GM21381 (cell line): ENCODE measurements at regions not wholly inside any gene's neighbourhood (a gene's known extent, or its start where the extent isn't known, plus 50 kb on each side); places are given as distances from the start of the nearest gene placed in this dataset.
"Not testable (repeated sequence)": the region's sequence is repeated elsewhere in the genome, so short reads cannot be mapped to it uniquely, and the experiment has no call there.

Experiments
- ATAC-seq: cut with Tn5 transposase; IDR thresholded peaks from one replicate; pipeline ENCODE4 v1.9.1; 2021; ENCODE audit warnings: mild to moderate bottlenecking, moderate library complexity; ENCODE audit not compliant: unreplicated experiment

GRCh38 chr2:14448340-14448739, 184.2 kb upstream of the LRATD1 start:
- ATAC-seq, result no peak

- no peak for ATAC-seq
These were observed 181.2 kb upstream of the LRATD1 start for GRCh38 chr2:14451312-14451711.

- ATAC-seq, result no peak
These were observed 178.3 kb upstream of the LRATD1 start for GRCh38 chr2:14454202-14454601.

- no peak for ATAC-seq
These were observed 172.7 kb upstream of the LRATD1 start for GRCh38 chr2:14459786-14460325.

DNA sequence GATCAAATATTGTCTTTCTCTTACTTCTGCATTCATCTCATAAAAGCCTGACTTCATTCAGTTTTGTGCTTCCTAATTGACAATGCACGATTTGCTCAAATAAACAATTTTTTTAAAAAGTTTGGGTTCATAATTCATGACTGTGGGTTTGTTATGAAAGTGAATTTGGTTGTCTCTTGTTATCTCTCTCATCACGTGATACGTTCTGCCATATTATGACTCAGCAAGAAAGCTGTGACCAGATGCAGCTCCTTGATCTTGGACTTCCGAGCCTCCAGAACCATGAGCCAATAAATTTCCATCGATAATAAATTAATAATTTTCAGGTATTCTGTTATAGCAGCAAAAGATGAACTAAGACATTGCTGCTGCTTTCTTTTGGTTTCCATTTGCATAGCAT, 156.5 kb upstream of the LRATD1 start:
- no peak for ATAC-seq

GRCh38 chr2:14479486-14479885, 153.0 kb upstream of the LRATD1 start:
- ATAC-seq, result no peak

DNA sequence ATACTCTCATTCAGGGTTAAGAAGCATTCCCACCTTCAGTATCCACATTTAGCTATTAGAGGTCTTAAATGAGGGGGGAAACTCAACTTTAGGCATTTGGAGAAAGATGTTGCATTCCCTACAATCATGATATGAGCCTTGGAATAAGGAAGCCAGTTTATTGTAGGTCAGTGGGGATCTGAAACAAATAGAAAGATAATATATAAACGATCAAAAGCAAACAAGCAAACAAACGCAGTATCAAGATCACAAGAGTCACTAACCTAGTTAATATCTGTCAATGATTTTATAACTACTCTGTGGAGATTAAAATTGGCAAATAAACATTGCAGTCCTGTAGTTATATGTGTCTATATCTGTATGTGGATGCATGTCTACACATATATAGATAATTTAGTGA, 152.4 kb upstream of the LRATD1 start:
- ATAC-seq, result no peak

DNA sequence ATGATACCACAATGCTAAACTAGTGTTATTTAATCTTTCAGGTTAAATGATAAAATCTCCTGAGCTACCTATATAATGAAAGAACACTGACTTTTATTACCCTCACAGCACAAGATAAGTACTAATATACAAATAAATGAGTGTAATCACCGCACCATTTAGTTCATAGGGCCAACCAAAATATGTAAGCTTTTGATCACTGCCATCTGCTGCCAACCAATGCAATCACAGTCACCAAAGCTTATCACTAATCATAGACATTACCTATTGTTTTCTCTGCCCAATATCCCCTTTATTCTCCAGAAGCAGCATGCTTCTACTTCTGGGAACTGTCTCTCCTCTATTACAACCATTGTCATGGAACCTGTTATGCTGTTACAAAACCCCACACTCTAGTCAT, 151.6 kb upstream of the LRATD1 start:
- ATAC-seq, result no peak

DNA sequence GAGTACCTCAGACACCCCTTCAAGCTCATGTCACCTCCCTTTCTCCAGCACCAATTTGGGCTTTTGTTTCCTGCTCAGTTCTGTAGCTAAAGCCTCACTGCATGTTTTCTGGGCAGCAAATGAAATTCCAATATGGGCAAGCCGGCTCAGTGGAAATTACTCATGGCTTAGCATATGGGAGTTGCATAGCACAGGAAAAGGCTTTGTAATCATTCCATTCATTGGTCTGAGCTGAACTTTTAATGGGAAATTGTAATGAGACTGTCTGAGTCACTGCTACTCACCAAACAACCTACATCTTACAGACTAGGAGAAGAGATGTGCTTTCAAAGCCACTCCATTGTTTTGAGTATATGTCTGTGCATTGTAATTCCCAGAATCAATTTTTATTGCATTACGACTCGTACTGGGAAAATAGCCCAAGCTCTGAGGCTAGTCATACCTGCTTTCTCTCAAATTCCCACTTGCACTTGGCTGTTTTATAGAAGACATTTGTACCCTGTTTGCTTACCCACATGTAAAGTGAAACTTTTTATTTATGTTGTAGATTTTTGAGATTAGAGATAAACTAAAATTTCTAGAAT, 139.5 kb upstream of the LRATD1 start:
- no peak for ATAC-seq

GRCh38 chr2:14494759-14495158, 137.8 kb upstream of the LRATD1 start:
- no peak for ATAC-seq

DNA sequence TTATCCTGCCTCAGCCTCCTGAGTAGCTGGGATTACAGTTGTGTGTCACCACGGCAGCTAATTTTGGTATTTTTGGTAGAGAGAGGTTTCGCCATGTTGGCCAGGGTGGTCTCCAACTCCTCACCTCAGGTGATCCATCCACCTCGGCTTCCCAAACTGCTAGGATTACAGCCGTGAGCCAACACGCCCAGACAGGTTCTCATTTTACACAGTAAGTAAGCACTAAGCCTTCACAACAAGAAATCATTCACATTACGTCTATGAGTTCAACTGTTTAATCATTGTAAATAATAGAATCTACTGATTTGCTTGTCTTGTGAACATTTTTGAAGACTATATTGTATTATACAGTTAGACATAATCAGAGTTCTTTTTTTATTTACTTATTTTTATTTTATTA, 131.5 kb upstream of the LRATD1 start:
- ATAC-seq, result no peak

GRCh38 chr2:14506955-14507354, 125.6 kb upstream of the LRATD1 start:
- ATAC-seq, result not testable (repeated sequence)

- no peak for ATAC-seq
These were observed 121.0 kb upstream of the LRATD1 start for GRCh38 chr2:14511541-14511940.

- no peak for ATAC-seq
These were observed 118.6 kb upstream of the LRATD1 start for GRCh38 chr2:14513903-14514302.

DNA sequence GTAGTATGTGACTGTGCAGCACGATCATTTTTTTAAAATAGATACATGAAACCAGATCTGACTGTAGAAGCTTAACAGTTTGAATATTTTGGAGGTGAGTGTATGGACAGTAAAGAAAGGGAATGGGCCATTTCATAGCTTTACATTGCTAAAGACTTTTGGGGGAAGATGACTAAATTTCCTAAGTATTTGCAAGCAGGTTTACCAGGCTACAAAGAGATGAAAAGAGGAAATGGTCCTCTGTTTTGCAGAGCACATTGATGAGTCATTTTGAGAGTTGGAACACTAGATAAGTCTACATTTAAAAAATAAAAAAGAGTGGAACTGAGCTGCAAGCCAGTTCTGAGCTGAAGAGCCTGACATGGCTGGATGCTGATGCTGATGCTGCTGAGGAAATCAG, 115.7 kb upstream of the LRATD1 start:
- no peak for ATAC-seq

GRCh38 chr2:14517731-14518130, 114.8 kb upstream of the LRATD1 start:
- no peak for ATAC-seq

GRCh38 chr2:14520385-14520945, 112.1 kb upstream of the LRATD1 start:
- no peak for ATAC-seq

DNA sequence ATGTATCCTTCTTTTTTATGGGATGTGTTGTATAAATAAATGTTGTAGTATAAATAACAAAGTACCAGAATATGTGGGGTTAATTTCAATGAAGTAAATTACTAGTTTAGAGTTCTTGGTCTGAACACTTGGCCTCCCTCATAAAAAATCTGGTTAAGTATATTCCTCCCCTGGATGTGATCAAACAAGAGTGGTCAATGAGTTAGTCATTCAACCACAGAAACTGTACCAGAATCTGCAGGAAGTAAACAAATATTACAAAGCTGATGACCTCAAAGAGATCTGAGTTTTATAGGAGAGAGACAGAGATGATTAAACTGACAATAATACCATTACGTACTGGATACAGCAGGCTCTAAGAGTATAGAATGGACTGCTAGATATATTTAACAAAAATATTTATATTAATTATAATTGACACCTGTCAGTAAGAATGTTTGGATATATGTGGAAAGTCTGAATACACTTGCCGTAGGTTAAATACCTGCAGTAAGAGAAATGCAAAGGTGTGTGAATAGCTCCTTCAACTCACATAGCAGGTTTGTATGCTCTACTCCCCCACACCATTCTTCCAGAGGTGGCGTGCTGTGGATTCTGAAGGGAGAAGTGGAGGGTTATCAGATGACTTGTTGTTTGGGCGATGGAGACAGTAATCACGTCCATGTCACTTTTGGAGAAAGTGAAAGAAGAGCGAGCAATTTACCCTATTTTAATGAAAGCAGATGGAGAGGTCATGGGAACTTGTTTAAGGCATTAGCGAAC, 108.3 kb upstream of the LRATD1 start:
- ATAC-seq, result no peak

- no peak for ATAC-seq
These were observed 107.8 kb upstream of the LRATD1 start for GRCh38 chr2:14524803-14525080.

- ATAC-seq, result no peak
These were observed 102.0 kb upstream of the LRATD1 start for GRCh38 chr2:14530506-14530905.

DNA sequence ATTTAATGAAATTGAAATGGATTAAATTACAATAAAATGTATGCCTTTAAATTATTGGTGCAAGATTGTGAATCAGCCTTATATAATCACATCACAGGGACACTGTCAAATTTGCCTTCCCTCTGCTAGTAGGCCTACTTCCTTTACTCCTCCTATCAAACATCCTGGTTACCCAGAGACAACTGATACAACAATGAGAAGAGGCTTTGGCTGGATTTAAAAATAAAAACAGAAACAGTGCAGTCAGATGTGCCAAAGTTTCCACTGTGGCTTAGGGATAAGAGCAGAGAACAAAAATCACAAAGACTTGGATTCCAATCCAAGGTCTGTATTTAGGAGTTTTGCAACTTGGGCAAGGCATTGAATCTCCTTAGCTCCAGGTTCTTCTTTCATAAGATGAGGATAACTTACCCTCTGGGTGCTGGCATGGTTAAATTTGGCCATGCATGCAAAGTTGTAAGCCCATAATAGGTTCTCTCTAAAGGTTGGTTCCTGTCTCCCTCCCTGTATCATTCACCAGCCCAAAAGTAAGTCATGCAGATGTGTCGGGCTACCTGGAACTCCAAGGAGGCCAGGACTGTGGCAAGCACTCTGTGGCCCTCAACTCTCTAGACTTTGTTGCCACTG, 99.3 kb upstream of the LRATD1 start:
- no peak for ATAC-seq

GRCh38 chr2:14535156-14535555, 97.4 kb upstream of the LRATD1 start:
- ATAC-seq, result no peak
